SHP77 (cell line): ENCODE measurements at regions not wholly inside any gene's neighbourhood (a gene's known extent, or its start where the extent isn't known, plus 50 kb on each side); places are given as distances from the start of the nearest gene placed in this dataset.

ENCODE experiments used
- DNase-seq, 2 experiments: peaks; one replicate each; lab custom pipeline; 2025; lab: John Stamatoyannopoulos, UW

DNA sequence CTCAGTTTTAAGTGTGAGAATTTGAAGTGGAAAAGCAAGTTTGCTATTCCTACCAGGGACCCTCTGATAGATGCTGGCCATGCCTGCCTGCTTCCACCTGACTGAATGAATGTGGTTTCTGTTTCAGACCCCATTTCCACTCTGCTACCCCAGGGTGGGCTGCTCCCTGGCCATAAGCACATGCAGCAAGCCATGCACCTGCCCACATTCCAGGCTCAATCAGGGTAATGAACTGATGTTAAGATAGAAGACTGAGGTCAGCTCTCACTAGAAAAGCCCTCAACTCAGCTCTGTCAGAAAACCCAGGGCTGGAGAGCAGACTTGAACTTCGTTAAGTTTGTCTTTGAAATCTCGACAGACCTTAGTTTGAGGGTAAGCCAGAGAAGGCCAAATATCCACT lies 333.9 kb downstream of the CYRIA start:
- no peak for DNase-seq

DNA sequence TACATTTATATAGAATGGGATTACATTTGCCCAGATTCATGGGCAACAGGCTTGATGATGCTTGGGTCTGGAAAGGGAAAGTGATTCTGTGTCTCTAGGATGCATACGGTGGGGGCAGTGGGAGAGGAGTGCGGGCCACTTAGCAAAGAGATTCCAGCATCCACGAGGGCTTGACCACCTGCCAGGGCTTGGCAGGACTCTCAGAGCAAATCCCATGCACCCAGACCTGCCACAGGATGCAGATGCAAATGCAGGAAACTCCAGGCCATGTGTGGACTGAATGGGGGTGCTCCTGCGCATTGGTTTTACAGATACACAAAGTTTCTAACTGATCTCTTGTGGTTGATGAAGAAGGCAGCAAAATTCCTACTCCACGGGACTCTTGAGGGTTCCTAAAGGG lies 334.7 kb downstream of the CYRIA start:
- no peak for DNase-seq

DNA sequence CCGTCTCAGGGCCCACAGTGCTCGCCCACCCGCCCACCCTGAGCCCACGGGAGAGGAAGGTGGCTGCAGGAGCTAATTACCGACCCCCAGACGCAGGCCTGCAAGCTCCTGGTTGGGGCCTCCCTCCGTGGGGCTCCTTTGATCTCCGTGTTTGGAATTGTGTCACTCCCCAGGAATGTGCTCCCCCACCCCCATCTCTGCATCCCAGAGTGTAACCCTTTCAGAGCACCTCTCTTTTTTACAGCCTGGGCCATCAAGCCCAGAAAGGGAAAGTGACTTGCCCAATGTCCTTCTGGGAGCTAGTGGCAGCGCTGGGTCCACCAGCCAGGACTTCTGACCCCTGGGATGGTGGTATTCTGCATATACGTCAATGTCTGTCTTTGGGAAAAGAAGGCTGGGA lies 335.1 kb downstream of the CYRIA start:
- no peak for DNase-seq

DNA sequence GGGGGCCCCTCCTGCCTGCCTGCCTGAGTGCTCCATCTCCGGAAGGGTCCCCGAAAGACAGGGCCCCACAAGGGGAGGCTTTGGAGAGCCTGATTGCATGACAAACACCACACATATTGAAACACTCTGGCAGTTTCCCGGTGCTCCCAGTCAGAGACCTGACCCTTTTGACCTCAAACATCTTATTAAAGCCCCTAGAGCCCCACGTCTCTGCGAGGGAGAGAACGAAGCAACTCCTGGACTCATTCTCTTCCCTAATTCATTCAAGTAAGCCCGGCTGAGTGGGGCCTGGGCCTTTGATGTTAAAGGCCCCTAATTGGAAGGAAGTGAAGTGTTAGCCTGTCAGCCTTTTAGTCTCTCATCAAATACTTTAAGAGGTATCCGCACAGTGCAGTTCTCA lies 335.6 kb downstream of the CYRIA start:
- no peak for DNase-seq

DNA sequence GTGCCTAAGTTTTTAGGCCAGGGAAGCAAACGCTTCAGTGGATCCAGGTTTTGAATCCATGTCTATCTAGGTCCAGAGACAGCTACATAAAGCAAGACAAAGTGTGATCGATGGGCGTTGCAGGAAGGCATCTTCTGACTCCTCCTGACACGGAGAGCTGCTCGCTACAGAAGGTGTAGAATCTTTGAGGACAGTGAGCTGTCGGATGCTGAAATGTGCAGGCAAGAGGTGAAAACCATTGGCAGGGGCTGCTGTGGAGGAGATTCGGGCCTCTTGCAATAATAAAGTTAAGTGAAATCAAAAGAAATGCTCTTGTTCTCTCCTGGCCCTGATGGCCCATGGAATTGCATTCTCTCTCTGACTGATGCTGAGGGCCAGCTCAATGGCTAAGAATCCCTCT lies 336.2 kb downstream of the CYRIA start:
- DNase-seq, result no peak

DNA sequence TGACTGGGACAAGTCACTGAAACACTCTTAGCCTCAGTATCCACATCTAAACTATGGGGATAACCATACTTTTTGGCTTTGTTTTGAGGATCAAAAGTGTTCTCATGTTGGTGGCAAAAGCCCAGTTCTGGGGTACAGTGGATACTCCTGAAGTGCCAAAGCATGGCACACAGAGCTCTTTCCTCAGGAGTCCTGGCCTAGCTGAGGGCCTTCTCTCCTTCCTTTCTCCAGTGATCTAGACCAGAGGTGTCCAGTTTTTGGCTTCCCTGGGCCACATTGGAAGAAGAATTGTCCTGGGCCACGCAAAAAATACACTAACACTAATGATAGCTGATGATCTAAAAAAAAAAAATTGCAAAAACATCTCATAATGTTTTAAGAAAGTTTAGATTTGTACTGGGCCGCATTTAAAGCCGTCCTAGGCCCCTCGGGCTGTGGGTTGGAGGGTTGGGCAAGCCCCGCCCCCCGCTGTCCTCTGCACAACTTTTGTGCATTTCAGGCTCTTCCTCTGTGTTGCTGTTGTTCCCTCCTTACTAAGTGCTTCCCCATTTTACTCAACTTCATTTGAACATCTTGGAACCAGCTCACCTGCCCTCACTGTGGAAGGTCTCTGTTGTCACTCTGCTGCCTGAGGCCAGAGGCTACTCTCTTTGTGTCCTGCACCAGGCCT lies 337.0 kb downstream of the CYRIA start:
- no peak for DNase-seq

DNA sequence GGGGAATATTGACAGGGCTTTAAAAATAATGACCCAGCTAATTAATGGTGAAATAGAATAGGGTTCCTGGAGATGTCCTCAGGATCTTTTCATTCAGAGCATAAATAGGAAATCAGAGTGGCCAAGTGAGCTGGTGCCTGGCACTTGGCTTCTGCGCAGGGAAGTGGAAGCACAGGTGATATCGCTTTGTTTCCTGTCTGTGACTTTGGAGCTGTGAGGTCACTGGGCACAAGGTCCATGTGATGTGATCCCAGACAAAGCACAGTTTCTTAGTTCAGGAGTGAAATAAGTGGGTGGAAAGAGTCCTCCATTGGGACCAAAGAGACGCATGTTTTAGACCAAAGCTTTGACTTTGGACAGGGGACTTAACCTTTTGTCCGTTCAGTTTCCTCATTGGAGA lies 338.3 kb downstream of the CYRIA start:
- DNase-seq, result no peak

DNA sequence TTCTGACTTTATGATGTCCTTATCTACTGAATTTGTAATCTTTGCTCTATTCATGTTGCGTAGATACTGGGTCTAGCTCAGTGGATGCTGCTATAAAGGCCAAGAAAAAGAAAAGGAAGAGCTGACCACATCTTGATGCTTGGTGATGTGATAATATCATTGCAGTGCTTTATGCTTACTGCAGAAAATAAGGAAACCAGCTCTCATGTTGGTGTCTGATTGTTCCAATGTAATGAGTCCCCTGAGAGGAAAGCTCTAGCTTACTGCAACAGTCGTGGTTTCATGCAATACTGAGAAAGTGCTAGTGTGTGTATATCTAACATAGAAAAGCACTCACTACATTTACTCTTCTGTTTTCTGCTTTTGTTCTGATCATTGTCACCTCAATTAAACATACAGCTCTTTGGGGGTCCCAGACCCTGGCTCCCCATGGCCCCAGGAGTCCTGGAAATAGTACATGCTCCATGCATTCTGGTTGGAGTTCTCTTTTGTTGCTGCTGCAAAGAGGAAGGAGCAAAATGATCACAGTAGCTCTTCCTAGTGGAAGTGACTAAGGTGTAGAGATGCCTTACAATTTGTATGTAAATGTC lies 338.8 kb downstream of the CYRIA start:
- DNase-seq, result no peak

DNA sequence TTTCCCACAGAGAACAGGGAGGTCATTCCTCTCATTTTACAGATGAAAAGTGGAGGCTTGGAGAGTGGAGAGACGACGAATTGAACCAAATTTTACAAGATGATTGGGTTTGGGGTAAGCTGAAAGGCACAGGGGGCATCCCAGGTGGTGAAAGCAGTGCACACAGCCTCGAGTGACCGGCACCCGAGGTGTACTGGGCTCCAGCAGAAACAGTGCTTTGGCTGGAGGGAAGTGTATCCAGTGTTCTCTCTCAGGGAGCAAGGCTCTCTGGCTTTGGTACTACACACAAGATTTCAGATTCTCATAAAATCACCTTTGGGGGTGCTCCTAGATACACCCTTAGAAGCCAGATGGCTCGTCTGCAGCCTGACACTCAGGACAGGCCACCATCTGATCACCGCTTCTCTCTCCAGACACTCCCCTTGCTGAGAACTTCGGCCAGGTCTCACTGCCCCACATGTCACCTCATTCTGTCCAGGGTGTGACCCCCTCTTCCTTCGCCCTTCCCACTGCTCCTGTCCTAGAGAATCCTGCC lies 339.6 kb downstream of the CYRIA start:
- no peak for DNase-seq

DNA sequence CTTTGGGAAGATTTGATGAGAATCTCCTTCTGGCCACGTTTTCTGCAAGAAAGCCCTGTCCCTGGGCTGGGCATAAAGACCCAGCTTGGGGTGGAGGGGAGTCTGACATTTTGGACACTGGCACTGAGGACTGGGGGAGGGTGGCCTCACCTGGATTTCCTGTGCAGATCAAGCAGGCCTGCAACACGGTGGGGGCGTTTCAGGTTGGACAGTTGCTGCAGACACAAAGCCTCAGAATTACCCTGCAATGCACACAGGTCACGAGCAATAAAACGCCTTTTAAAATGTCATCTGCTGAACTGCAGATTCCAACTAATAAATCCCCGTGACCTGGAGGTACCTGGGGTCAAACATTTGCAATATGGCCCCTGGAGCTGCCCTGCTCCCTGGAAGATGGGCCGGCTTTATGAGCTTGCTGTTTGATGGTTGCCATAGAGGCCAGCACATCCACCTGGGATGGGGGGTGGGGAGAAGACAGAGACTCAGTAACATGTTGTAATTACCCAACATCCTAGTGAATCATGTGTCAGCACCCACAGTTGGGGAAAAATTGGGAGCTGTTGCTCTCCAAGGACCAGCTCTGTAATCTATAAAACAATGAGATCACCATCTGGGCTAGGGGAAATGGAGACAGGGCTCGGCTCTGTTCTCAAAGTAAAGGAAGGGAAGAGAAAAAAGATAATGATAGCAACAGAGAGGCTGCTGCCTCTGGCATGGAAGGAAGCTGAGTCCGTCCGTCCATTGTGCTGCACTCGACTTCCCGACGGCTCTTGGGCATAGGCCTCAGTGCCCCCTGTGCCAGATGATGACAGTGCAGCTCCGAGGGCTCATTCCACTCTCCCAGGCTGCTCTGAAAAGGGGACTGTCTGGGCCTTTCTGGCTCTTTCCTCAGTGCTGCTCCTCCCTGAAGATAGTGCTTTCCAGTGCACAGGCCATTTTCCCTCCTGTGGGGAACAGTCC lies 340.3 kb downstream of the CYRIA start:
- no peak for DNase-seq

DNA sequence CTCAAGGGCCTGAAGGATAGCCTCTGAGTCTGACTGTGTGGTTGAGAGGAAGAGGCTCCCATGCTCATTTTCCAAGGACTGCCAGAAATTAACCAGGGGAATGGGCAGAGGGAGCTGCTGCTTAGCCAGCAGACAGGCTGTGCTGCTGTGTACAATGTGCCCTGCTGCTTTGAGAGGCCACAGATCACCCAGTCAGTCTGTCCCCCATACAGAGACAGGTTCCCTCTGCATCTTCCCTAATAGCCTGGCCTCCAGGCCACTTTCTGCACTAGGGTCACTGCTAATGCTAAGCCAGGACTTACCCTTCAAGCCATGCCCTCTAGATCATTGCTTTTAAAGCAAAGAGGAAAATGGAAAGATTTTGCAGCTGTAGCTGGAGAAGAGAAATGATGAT lies 341.1 kb downstream of the CYRIA start:
- DNase-seq, result no peak

DNA sequence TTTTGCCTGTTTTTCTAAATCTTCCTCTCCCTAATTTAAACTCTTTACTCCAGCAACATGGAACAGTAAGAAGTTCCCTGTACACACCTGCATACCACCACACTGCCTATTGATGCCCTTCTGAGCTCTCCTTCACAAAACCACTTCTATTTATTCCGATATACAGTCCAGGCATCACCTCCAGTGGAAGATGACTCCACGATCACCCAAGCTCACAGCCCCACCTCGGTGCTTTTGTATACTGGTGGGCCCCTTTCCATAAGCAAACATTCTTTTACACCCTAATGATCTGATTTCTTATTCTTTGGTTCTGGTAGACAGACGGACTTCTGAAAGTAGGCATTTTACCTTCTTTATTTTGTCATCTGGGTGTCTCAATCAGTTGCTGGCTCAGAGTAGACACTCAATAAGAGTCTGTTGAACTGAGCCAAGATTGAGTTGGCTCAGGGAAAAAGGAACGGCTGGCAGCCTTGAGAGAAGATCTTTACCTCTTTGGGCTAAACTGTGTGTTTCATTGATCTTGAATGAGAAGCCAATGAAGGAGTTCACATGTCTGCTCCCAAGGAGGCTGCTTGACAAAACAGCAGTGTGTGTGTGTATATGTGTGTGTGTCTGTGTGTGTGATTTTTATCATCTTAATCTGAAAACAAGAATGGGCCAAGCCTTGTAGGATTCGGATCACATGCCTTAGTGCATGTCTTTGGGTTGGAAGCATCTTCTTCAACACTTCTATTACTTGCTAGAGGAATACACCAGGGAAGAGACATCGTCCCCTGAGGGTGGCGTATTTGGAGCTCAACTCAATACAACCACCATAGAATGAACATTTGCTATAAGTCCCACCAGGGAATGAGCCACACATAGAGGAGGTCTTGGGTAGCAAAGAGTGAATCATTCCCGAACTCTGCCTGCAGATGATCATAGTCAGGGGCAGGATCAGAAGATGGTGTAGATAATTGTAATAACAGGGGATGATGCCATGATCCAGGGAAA lies 341.8 kb downstream of the CYRIA start:
- no peak for DNase-seq

DNA sequence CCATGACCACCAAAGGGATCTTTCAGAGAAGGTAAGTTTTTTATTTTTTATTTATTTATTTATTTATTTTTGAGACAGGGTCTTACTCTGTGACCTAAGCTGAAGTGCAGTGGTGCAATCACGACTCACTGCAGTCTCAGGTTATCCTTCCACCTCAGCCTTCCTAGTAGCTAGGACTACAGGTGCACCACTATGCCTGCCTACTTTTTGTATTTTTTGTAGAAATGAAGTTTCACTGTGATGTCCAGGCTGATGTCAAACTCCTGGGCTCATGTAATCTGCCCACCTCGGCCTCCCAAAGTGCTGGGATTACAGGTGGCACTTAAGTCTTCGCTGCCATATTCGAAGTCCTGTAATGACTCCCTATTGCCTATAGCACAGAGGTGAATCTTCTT lies 342.5 kb downstream of the CYRIA start:
- no peak for DNase-seq

DNA sequence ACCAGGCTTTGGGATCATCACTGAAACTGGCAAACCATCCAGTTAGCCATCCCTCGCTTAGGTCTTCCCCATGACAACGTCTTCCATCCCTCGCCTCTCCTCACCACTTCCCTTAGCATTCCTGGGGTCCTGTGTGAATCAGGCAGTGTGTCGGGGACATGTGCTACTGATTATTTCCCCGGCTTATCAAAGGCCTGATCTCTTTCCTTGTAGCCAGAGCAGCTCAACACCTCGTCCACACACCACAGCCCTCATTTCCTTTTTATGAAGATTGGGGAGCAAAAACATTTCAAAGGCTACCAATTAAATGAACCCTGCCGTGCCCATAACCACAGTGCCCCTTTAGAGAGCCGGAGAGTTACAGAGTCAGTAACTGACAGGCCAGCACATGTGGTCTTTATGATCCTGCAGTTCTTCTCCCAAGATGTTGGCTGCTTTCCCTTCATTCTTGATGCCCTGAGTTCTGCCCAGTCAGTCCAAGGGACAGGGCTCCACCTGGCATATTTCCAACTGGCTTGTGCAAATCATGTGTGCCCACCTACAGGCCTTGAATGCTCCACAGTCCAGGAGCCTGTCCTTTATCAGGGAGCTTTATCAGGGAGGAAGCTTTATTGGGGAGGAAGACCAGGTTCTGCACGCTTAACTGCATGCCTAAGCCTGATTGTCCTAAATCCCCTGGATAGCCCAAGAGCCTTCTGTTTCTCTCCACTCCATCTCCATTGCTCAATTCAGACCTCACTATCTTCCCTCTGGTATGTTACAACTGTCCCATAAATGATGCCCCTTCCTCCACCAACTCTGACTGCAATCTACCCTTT lies 343.1 kb downstream of the CYRIA start:
- DNase-seq, result no peak

DNA sequence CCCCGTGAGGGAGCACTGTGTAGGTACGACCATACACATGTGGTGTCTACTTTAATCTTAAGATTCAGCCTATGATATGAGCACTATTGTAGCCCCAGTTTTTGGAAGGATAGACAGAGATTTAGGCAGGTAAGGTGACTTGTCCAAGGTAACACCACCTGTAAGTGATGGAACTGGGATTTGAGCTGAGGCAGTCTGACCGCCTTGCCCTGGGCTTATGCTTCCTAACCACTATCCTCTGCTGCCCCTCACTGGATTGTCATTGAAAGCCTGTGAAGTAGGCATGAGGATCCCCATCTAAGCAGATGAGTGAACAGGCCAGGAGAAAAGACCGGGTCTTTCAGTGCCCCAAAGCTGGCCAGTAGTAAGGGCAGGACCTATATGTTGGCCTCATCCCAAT lies 343.8 kb downstream of the CYRIA start:
- DNase-seq, result no peak

DNA sequence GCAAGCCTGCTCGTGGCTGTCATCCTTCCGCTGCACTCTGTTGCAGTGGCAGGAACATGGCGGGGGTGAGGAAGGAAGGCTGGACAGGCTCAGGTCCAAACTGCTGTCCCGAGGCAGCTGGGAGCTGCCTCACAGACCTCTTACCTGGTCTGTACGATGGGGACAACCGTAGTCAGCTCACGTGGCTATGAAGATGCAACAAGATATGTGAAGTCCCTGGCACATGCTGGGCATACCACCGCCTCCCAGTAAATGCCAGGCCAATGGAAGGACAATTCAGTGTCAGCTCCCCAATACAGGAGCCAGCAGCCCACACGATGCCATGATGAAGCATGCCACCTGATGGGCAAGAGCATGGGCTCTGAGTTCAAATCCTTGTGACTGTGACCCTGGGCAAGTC lies 344.4 kb downstream of the CYRIA start:
- no peak for DNase-seq

DNA sequence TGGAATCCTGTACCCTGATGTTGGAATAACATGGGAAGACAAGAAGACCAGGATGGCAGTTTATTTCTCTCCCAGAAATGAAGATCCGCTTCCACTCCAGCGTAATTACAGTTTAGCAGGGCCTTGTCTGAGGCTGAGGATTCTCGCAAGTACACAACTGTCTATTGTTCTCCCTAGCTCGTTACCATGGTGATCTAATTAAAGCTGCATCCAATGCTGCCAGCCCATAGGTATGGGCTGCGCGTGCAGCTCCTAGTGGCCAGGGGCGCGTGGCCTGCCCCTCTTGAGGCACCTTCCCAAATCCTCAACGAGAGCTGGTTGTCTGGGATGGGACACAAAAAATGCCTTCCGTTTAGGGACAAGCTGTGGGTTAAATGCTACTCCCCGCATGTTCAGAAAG lies 344.9 kb downstream of the CYRIA start:
- no peak for DNase-seq

DNA sequence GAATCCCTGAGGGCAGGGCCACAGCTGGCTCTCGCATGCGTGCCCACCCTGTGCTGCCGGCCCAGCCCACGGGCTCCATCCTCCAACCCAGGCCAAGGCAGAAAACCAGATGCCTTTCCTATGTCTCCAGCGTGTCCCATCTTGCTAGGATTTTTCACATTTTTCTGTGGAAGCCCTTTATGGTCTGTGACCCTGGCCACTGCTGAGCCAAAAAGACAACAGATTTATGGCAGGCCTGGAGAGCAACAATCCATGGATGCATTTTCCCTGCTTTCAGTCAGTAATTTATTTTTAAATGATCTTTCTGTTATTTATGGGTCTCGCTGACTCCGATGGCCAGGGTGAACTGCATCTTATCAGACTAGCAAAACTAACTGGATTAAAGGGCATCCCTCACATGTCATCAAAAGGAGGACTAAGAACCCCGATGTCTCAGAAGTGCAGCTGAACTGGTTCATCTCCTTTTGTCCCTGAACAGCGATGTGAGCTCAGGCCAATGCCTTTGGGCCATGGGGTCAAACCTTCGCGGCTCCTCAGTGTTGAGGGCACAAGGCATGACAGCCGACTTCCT lies 346.0 kb downstream of the CYRIA start:
- DNase-seq, result no peak

DNA sequence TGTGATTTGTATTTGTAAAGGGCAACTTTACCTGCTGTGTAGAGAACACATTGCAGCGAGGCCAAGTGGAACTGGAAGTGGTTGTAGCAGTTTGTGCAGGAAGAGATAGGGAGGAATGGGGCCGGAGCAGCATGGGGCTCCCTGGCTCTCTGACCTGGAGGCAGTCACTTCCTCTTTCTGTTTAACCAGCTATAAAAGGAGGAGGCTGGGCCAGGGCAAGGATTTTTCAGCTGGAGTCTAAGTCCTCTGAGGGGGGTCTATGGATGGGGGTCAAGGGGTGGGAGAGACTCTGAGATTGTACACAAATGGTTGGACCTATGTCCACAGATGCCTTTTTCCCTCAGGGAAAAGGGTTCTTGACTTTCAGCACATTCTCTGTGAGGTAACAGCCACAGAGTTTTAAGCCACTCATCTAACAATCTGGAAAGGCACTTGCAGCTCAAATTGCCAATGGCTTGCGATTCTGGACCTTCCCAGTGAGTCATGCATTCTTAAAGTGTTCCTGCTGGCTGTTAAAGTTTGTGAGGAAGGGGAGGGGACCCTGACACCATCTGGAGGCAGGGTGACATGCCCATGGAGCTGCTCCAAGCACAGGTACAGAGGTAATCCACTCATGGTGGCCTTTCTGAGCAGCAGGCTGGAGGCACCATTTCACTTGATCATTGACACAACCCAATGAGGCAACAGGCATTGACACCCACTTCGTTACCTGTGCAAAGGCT lies 347.0 kb downstream of the CYRIA start:
- no peak for DNase-seq

DNA sequence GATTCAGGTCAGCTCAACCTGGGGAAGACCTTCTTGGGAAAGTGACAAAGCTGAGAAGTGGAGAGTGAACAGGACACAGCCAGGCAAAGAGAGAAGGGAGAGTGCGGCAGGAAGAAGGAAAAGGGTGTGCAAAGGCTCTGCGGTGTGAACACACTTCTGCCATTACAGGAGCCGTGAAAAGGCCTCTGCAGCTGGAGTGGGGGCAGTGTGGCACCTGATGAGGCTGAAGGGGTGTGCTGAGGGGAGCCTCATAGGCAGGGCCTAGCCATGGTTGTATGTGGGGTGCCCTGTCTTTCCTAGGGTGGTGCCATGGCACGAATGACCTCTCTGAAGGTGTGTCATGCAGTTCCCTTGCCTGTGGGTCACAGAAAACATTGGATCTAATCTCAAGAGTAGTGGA lies 347.6 kb downstream of the CYRIA start:
- DNase-seq, result no peak
